ENCODE measurements at regions not wholly inside any gene's neighbourhood (a gene's known extent, or its start where the extent isn't known, plus 50 kb on each side); places are given as distances from the start of the nearest gene placed in this dataset.

DNA sequence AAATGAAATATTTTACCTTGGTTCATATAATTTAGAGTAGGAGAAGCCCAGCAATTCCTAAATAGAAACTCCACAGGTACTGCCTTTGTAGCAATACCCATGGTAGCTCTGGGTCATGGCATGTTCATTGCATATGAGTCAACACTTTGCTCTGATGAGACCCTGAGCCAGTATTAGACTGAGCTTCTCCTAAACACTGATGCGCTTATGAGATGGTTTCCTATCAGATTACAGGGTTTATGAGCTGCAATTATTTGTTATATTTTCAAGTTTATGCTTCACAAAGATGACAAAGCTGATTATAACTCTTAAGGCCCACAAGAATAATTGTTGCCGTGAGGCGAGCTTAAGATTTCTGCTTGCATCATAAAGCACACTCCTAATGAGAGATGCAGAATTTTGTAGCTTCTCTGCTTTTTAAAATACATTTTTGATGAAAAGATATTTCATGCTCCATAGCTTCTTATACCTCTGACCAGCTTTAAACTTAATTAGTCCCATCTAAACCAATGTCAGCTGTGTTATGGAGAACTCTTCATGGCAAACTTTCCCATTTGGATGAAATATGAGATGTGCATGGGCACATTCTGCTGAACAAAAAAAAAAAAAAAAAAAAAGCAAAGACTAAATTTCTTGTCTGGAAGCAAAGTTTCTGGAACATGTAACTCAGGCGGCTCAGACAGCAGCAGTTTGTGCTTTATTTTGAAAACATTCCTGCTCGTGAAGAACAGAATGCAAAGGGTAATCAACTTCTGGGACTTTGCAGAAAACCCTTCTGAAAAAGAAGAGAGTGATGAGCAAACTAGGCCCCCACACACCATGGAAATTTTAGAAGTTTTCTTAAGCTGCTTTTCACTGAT lies 162.6 kb downstream of the KCNE4 start:
- H3K36me3 Mint-ChIP-seq, result no peaks in the 10 kb centered on the region
- peaks cover 9 to 10% of the 10 kb centered on the region in 2 donors for H3K9me3 Mint-ChIP-seq
- DNase-seq (ENCODE audit: low spot score in 2 of 2) (no peak), ATAC-seq (no peak)
- H3K27ac Mint-ChIP-seq, result no peak overlapping the region

GRCh38 chr2:223215254-223215516 lies 163.2 kb downstream of the KCNE4 start:
- ATAC-seq, result no peak

GRCh38 chr2:223217373-223217772 lies 165.4 kb downstream of the KCNE4 start:
- peaks cover 0 to 3% of the 10 kb centered on the region in 2 donors for H3K9me3 Mint-ChIP-seq
- ATAC-seq (no peak), DNase-seq (ENCODE audit: low spot score in 2 of 2) (no peak)
- no peak overlapping the region for H3K27ac Mint-ChIP-seq
- no peaks in the 10 kb centered on the region for H3K36me3 Mint-ChIP-seq

More at GRCh38 chr2:223215254-223215516, 163.2 kb downstream of the KCNE4 start:
- H3K9me3 Mint-ChIP-seq, result peaks cover 5 to 9% of the 10 kb centered on the region in 2 donors
- no peaks in the 10 kb centered on the region for H3K36me3 Mint-ChIP-seq
- DNase-seq (ENCODE audit: low spot score in 2 of 2), result no peak
- H3K27ac Mint-ChIP-seq, result no peak overlapping the region

GRCh38 chr2:223218587-223219178 lies 166.7 kb downstream of the KCNE4 start:
- H3K27ac Mint-ChIP-seq, result no peak overlapping the region
- peaks cover 0 to 3% of the 10 kb centered on the region in 2 donors for H3K9me3 Mint-ChIP-seq
- no peak for DNase-seq (ENCODE audit: low spot score in 2 of 2)
- H3K36me3 Mint-ChIP-seq, result no peaks in the 10 kb centered on the region
- ATAC-seq, result no peak

- Mint-ChIP-seq H3K27ac (no peak overlapping the region), H3K9me3 (peaks cover 0 to 3% of the 10 kb centered on the region in 2 donors), H3K36me3 (no peaks in the 10 kb centered on the region)
- no peak for DNase-seq (ENCODE audit: low spot score in 2 of 2)
- ATAC-seq, result no peak
Observed at GRCh38 chr2:223219872-223220657, 168.1 kb downstream of the KCNE4 start.

GRCh38 chr2:223220658-223220925 lies 168.6 kb downstream of the KCNE4 start:
- ATAC-seq (no peak), DNase-seq (ENCODE audit: low spot score in 2 of 2) (no peak)
- H3K27ac Mint-ChIP-seq, result no peak overlapping the region
- H3K36me3 Mint-ChIP-seq, result no peaks in the 10 kb centered on the region
- H3K9me3 Mint-ChIP-seq, result peaks cover 0 to 3% of the 10 kb centered on the region in 2 donors

DNA sequence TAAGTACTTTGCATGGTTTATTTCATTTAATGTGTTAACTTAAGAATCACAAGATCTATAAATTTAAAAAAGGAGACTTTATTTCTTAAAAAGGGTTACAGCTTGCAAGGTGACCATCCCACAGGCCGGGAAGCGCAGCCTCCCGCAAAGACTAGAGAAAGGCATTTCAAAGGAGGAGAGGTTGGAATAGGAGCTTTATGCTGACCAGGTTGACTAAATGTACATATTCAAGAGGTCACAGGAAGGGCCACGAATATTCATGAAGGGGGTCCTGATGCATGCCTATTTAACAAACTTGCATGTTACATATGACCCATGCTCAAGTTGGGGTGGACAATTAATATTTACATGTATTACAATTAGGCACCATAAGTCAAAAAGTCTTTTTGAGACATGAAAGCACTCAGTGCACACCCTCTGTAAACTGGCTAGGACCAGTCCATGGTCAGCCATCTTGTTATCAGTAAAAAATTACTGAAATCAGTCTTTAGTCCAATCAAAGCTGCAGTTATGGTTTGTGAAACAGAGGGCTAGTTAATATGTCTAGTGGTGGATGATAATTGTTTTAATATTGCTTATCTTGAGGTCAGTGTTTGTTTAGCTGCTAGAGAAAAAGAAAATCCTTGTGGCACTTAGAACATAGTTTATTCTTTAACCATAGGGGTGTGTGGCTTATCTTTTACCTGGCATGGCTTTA lies 169.3 kb downstream of the KCNE4 start:
- Mint-ChIP-seq H3K27ac (no peak overlapping the region), H3K9me3 (peaks cover 2 to 6% of the 10 kb centered on the region in 2 donors), H3K36me3 (no peaks in the 10 kb centered on the region)
- no peak for ATAC-seq
- DNase-seq (ENCODE audit: low spot score in 2 of 2), result no peak

- no peaks in the 10 kb centered on the region for H3K36me3 Mint-ChIP-seq
- peaks cover 5 to 8% of the 10 kb centered on the region in 2 donors for H3K9me3 Mint-ChIP-seq
- no peak overlapping the region for H3K27ac Mint-ChIP-seq
- DNase-seq (ENCODE audit: low spot score in 2 of 2), result no peak
- ATAC-seq, result no peak
Observed at GRCh38 chr2:223222397-223222796, 170.4 kb downstream of the KCNE4 start.

DNA sequence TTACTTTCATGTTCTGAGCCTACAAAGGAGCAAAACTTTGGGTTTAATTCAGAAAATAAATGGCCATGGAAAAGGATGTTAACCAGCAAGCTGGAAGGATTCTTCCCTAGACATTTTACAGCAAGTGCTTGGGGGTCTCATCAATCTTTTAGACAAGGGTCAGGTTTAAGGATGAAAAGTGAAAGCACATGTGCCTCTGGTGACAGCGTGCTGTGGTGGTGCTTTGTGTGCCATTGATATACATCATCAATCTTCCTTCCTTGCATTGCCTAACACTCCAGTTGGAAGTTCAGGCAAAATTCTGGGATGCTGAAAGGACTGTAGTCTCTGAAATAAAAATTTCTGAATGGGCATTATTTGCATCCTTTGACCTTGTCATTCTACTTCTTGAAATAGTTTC lies 171.2 kb downstream of the KCNE4 start:
- Mint-ChIP-seq H3K36me3 (no peaks in the 10 kb centered on the region), H3K9me3 (peaks cover 5 to 8% of the 10 kb centered on the region in 2 donors), H3K27ac (no peak overlapping the region)
- no peak for DNase-seq (ENCODE audit: low spot score in 2 of 2)
- no peak for ATAC-seq

DNA sequence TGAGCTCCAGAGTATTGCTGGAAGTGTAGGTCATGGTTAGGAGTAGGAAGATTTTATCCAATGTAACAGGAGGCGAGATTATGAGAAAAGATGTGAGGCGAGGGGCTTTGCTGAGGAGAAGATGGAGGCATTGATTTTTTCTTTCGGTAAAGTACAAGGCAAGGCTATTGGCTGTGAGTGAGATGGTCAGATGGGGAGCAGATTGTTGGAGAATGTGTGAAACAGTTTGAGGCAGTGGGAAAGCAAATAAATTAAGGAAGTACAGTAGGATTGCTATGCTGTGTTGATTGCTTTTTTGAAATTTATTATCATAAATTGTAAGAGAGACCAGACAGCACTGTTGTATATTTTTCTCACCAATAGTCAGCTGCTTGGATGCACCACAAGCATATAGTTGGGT lies 173.3 kb downstream of the KCNE4 start:
- ATAC-seq, result no peak
- Mint-ChIP-seq H3K9me3 (peaks cover 5% of the 10 kb centered on the region in 2 donors), H3K27ac (no peak overlapping the region), H3K36me3 (no peaks in the 10 kb centered on the region)
- no peak for DNase-seq (ENCODE audit: low spot score in 2 of 2)

GRCh38 chr2:223226264-223226663 lies 174.3 kb downstream of the KCNE4 start:
- Mint-ChIP-seq H3K36me3 (no peaks in the 10 kb centered on the region), H3K9me3 (peaks cover 5% of the 10 kb centered on the region in 2 donors), H3K27ac (no peak overlapping the region)
- DNase-seq (ENCODE audit: low spot score in 2 of 2), result no peak
- no peak for ATAC-seq

DNA sequence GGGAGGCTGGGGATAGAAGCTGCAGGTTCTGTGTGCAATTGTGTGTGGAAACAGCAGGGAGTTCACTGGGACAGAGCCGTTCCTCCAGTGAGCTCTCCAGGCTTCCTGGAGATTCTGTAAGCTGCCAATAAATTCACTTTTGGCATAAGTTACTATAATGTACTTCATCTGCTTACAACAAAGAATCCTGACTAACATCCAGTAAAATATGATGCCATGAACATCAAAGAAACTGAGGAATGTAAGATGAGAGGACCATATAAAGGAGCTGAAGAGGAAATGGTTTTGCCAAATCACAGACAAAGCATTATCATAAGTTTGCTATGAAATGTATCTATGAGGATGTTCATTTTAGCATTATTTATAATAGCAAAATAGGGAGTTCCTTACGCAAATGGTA lies 175.3 kb downstream of the KCNE4 start:
- H3K9me3 Mint-ChIP-seq, result peaks cover 5% of the 10 kb centered on the region in 2 donors
- H3K36me3 Mint-ChIP-seq, result no peaks in the 10 kb centered on the region
- no peak for DNase-seq (ENCODE audit: low spot score in 2 of 2)
- H3K27ac Mint-ChIP-seq, result no peak overlapping the region
- no peak for ATAC-seq

GRCh38 chr2:223228871-223229270 lies 176.9 kb downstream of the KCNE4 start:
- H3K27ac Mint-ChIP-seq, result no peak overlapping the region
- ATAC-seq (no peak), DNase-seq (ENCODE audit: low spot score in 2 of 2) (no peak)
- peaks cover 5% of the 10 kb centered on the region in 2 donors for H3K9me3 Mint-ChIP-seq
- H3K36me3 Mint-ChIP-seq, result no peaks in the 10 kb centered on the region

GRCh38 chr2:223230352-223230751 lies 178.4 kb downstream of the KCNE4 start:
- no peak overlapping the region for H3K27ac Mint-ChIP-seq
- no peak for DNase-seq (ENCODE audit: low spot score in 2 of 2)

GRCh38 chr2:223232285-223232684 lies 180.3 kb downstream of the KCNE4 start:
- Mint-ChIP-seq H3K9me3 (peaks cover 5 to 8% of the 10 kb centered on the region in 2 donors), H3K36me3 (no peaks in the 10 kb centered on the region), H3K27ac (no peak overlapping the region)
- DNase-seq (ENCODE audit: low spot score in 2 of 2) (no peak), ATAC-seq (no peak)

More at GRCh38 chr2:223230352-223230751, 178.4 kb downstream of the KCNE4 start:
- Mint-ChIP-seq H3K9me3 (peaks cover 5 to 6% of the 10 kb centered on the region in 2 donors), H3K36me3 (no peaks in the 10 kb centered on the region)
- no peak for ATAC-seq

DNA sequence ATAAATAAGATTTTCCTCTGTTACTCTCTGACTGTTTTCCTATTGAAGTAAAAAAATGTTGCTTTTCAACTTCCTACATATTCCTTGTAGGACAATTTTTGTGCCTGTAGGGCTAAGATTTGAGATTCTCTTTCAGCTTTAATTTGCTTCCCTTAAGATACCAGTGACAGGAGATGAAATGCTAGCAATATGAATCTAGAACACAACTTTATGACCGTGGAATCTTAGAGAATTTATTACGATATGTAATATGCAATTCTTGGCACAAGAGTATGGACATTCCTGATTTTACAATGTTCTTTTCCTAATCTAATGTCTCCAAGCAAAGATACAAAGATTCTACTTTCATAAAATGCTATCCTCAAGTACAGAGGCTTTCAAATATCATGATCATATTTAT lies 180.9 kb downstream of the KCNE4 start:
- Mint-ChIP-seq H3K36me3 (no peaks in the 10 kb centered on the region), H3K27ac (no peak overlapping the region), H3K9me3 (peaks cover 8 to 9% of the 10 kb centered on the region in 2 donors)
- ATAC-seq (no peak), DNase-seq (ENCODE audit: low spot score in 2 of 2) (no peak)

DNA sequence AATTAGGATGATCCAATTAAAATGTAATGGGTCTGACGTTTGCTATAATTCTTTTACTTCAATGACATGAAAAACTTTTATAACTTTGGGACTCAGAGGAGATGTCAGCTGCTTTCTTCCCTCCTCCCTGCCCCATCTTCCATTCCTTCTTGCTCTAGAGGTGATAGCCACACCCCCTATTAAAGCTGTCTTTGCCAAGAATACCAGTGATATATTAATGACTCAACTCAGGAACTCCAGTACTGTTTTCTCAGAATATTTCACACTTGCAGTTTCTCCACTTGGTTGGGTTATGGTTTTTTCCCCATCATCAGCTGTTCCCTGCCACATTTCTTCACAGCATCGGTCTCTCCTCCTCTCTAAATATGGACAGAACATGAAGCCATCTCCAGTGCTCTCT lies 184.0 kb downstream of the KCNE4 start:
- ATAC-seq (no peak), DNase-seq (ENCODE audit: low spot score in 2 of 2) (no peak)
- Mint-ChIP-seq H3K9me3 (peaks cover 12 to 19% of the 10 kb centered on the region in 2 donors), H3K36me3 (no peaks in the 10 kb centered on the region), H3K27ac (no peak overlapping the region)

Measured in activated naive CD4-positive, alpha-beta T cell treated with anti-CD3 and anti-CD28 coated beads, Interleukin-2, amount 50 U/mL, for 72 hours (primary cell).